ENCODE measurements at regions not wholly inside any gene's neighbourhood (a gene's known extent, or its start where the extent isn't known, plus 50 kb on each side); places are given as distances from the start of the nearest gene placed in this dataset.
A peak's percentile ranks its signal among the peaks of the same experiment; 100 is the strongest.
"Not testable (repeated sequence)": the region's sequence is repeated elsewhere in the genome, so short reads cannot be mapped to it uniquely, and the experiment has no call there.

DNA sequence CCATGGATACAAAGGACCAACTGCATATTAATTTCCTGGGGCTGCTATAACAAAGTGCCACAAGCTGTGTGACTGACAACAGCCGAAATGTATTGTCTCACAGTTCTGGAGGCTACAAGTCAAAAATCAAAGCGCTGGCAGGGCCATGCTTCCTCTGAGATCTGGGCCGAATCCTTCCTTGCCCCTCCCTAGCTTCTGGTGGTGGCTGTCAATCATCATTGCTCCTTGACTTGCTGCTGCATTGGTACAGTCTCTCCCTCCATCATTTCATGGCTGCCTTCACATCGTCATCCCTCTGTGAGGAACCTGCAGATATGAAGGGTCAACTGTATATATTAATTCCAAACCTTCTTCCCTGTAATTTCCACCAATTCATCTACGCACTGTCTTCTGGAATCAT is 118.3 kb downstream of the EXOC5 start:
- Mint-ChIP-seq H3K36me3 (ENCODE audit: unreplicated experiment) (no peaks in the 10 kb centered on the region), H3K9me3 (ENCODE audit: unreplicated experiment) (no peaks in the 10 kb centered on the region), H3K4me3 (ENCODE audit: unreplicated experiment) (no peak overlapping the region), H3K27ac (ENCODE audit: unreplicated experiment) (no peak overlapping the region), H3K27me3 (ENCODE audit: unreplicated experiment) (no peaks in the 10 kb centered on the region), H3K4me1 (ENCODE audit: unreplicated experiment) (no peaks in the 10 kb centered on the region)
- TF ChIP-seq, protein P1, sequence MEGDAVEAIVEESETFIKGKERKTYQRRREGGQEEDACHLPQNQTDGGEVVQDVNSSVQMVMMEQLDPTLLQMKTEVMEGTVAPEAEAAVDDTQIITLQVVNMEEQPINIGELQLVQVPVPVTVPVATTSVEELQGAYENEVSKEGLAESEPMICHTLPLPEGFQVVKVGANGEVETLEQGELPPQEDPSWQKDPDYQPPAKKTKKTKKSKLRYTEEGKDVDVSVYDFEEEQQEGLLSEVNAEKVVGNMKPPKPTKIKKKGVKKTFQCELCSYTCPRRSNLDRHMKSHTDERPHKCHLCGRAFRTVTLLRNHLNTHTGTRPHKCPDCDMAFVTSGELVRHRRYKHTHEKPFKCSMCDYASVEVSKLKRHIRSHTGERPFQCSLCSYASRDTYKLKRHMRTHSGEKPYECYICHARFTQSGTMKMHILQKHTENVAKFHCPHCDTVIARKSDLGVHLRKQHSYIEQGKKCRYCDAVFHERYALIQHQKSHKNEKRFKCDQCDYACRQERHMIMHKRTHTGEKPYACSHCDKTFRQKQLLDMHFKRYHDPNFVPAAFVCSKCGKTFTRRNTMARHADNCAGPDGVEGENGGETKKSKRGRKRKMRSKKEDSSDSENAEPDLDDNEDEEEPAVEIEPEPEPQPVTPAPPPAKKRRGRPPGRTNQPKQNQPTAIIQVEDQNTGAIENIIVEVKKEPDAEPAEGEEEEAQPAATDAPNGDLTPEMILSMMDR (IDR thresholded peaks at IDR 0.05), result no peak
- no peak for DNase-seq (ENCODE audit: extremely low spot score, unreplicated experiment)

DNA sequence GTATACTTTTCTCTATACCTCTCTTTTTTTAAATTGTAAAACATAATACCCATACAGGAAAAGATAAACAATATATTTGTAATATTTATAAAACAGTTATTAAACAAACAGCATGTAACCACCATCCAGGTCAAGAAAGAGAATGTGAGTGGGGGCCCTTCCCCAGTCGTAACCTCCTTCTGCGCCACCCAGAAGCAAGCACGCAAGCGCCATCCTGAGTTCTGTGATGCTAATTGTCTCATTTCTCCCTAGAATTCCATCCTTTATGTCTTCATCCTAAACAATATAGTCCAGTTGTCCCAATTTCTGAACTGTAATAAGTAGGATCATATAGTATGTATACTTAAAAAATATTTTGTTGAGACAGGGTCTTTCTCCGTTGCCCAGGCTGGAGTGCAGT is 129.5 kb downstream of the EXOC5 start:
- H3K4me3 Mint-ChIP-seq (ENCODE audit: unreplicated experiment), result no peak overlapping the region
- no peak overlapping the region for H3K27ac Mint-ChIP-seq (ENCODE audit: unreplicated experiment)
- TF ChIP-seq, protein P1 (IDR thresholded peaks at IDR 0.05), result no peak
- no peaks in the 10 kb centered on the region for H3K9me3 Mint-ChIP-seq (ENCODE audit: unreplicated experiment)
- DNase-seq (ENCODE audit: extremely low spot score, unreplicated experiment), result no peak
- H3K36me3 Mint-ChIP-seq (ENCODE audit: unreplicated experiment), result no peaks in the 10 kb centered on the region
- peaks cover 9% of the 10 kb centered on the region for H3K27me3 Mint-ChIP-seq (ENCODE audit: unreplicated experiment)
- no peaks in the 10 kb centered on the region for H3K4me1 Mint-ChIP-seq (ENCODE audit: unreplicated experiment)

DNA sequence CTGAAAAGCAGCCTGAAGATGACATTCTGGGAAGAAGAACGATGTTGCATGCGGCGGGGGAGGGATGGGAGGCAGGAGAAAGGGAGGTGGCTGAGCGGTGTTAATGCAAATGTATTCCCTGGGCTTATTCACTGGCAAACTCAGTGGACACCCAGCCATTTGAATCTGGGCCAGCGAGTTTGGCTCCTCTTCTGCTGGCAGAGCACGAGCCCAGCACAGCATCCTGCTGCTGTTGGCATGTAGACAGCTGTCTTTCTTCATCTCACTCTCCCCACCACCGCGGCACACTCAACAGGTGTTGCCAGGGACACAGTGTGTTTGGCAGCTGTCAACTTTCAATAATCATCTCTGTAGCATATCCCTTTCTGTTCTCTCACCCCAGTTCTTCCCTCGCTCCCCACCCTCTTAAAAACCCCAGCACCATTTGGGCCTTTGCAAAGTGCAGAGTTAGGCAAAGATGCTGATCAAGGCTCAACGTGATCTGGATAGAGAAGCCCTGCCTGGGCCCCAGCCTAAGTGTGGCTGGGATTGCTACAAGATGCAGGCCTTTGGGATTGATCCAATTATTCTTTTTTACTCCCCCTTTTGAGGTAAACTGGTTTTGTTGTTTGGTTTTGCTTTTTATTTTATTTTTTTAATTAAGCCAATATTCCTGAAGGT is 131.9 kb downstream of the EXOC5 start:
- peaks cover 9% of the 10 kb centered on the region for H3K27me3 Mint-ChIP-seq (ENCODE audit: unreplicated experiment)
- H3K9me3 Mint-ChIP-seq (ENCODE audit: unreplicated experiment), result no peaks in the 10 kb centered on the region
- TF ChIP-seq, protein P1 (IDR thresholded peaks at IDR 0.05), result no peak
- DNase-seq (ENCODE audit: extremely low spot score, unreplicated experiment), result no peak
- H3K27ac Mint-ChIP-seq (ENCODE audit: unreplicated experiment), result no peak overlapping the region
- H3K4me3 Mint-ChIP-seq (ENCODE audit: unreplicated experiment), result no peak overlapping the region
- no peaks in the 10 kb centered on the region for H3K36me3 Mint-ChIP-seq (ENCODE audit: unreplicated experiment)
- H3K4me1 Mint-ChIP-seq (ENCODE audit: unreplicated experiment), result no peaks in the 10 kb centered on the region

DNA sequence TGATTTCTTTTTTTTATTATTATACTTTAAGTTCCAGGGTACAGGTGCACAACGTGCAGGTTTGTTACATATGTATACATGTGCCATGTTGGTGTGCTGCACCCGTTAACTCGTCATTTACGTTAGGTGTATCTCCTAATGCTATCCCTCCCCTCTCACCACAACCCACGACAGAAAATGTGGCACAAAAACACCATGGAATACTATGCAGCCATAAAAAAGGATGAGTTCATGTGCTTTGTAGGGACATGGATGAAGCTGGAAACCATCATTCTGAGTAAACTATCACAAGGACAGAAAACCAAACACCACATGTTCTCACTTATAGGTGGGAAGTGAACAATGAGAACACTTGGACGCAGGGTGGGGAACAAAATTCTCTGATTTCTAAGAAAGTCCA is 140.9 kb downstream of the EXOC5 start:
- not testable (repeated sequence) for H3K36me3 Mint-ChIP-seq (ENCODE audit: unreplicated experiment); H3K27me3 Mint-ChIP-seq (ENCODE audit: unreplicated experiment); H3K27ac Mint-ChIP-seq (ENCODE audit: unreplicated experiment); H3K4me1 Mint-ChIP-seq (ENCODE audit: unreplicated experiment); H3K4me3 Mint-ChIP-seq (ENCODE audit: unreplicated experiment); DNase-seq (ENCODE audit: extremely low spot score, unreplicated experiment); H3K9me3 Mint-ChIP-seq (ENCODE audit: unreplicated experiment)

DNA sequence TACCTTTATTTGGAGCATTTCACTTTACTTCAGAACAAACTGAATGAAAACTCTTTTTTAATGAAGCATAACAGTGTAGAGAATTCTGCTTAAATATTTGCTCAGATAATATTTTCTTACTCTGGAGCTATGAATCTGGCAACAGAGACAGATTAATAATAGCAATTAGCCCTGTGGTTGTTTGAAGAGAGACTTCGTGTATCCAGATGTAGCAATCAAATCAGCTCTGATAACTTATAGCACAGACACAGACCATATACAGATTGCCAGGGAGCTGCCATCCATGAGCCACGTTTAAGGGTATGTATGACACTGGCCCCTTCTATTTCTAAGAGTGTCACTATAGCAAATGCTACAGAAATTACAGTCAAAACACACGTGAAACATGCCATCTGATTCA is 146.6 kb downstream of the EXOC5 start:
- no peaks in the 10 kb centered on the region for H3K9me3 Mint-ChIP-seq (ENCODE audit: unreplicated experiment)
- no peak overlapping the region for H3K4me3 Mint-ChIP-seq (ENCODE audit: unreplicated experiment)
- peaks cover 16% of the 10 kb centered on the region for H3K27me3 Mint-ChIP-seq (ENCODE audit: unreplicated experiment)
- H3K36me3 Mint-ChIP-seq (ENCODE audit: unreplicated experiment), result no peaks in the 10 kb centered on the region
- no peak overlapping the region for H3K27ac Mint-ChIP-seq (ENCODE audit: unreplicated experiment)
- TF ChIP-seq, protein P1 (IDR thresholded peaks at IDR 0.05), result no peak
- no peak for DNase-seq (ENCODE audit: extremely low spot score, unreplicated experiment)
- H3K4me1 Mint-ChIP-seq (ENCODE audit: unreplicated experiment), result no peaks in the 10 kb centered on the region

DNA sequence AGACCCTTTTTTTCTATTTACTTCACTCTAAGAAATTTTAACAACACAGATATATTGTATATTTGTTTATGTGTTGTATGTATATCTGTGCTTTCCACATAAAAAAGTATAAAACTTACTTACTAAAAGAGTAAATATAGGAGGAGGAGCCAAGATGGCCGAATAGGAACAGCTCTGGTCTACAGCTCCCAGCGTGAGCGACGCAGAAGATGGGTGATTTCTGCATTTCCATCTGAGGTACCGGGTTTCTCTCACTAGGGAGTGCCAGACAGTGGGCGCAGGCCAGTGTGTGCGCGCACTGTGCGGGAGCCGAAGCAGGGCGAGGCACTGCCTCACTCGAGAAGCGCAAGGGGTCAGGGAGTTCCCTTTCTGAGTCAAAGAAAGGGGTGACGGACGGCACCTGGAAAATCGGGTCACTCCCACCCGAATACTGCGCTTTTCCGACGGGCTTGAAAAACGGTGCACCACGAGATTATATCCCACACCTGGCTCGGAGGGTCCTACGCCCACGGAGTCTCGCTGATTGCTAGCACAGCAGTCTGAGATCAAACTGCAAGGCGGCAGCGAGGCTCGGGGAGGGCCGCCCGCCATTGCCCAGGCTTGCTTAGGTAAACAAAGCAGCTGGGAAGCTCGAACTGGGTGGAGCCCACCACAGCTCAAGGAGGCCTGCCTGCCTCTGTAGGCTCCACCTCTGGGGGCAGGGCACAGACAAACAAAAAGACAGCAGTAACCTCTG is 156.5 kb downstream of the EXOC5 start:
- not testable (repeated sequence) for H3K36me3 Mint-ChIP-seq (ENCODE audit: unreplicated experiment); DNase-seq (ENCODE audit: extremely low spot score, unreplicated experiment); H3K27me3 Mint-ChIP-seq (ENCODE audit: unreplicated experiment); H3K4me1 Mint-ChIP-seq (ENCODE audit: unreplicated experiment)
- H3K27ac Mint-ChIP-seq (ENCODE audit: unreplicated experiment), result peak overlapping the region; percentile 78
- peak overlapping the region; percentile 79 for H3K4me3 Mint-ChIP-seq (ENCODE audit: unreplicated experiment)
- peaks cover 17% of the 10 kb centered on the region for H3K9me3 Mint-ChIP-seq (ENCODE audit: unreplicated experiment)

DNA sequence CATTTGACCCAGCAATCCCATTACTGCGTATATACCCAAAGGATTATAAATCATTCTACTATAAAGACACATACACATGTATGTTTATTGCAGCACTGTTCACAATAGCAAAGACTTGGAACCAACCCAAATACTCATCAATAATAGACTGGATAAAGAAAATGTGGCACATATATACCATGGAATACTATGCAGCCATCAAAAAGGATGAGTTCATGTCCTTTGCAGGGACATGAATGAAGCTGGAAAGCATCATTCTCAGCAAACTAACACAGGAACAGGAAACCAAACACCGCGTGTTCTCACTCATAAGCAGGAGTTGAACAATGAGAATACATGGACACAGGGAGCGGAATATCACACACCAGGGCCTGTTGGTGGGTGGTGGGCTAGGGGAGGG is 158.3 kb downstream of the EXOC5 start:
- H3K27me3 Mint-ChIP-seq (ENCODE audit: unreplicated experiment); H3K4me1 Mint-ChIP-seq (ENCODE audit: unreplicated experiment); DNase-seq (ENCODE audit: extremely low spot score, unreplicated experiment); H3K36me3 Mint-ChIP-seq (ENCODE audit: unreplicated experiment); H3K27ac Mint-ChIP-seq (ENCODE audit: unreplicated experiment); H3K4me3 Mint-ChIP-seq (ENCODE audit: unreplicated experiment): not testable (repeated sequence)
- peaks cover 23% of the 10 kb centered on the region for H3K9me3 Mint-ChIP-seq (ENCODE audit: unreplicated experiment)

Measured in osteocyte (in vitro differentiated cells).